ENCODE measurements at regions not wholly inside any gene's neighbourhood (a gene's known extent, or its start where the extent isn't known, plus 50 kb on each side); places are given as distances from the start of the nearest gene placed in this dataset.

GRCh38 chrX:124502166-124502565 lies 155.8 kb downstream of the SH2D1A start (continued):
- no peak for TF ChIP-seq HDAC2 (IDR thresholded peaks at IDR 0.05)
- TF ChIP-seq HMGXB4 (CRISPR knock-in tag; IDR thresholded peaks at IDR 0.05; ENCODE audit: borderline replicate concordance), result no peak

GRCh38 chrX:124502599-124502998 lies 156.2 kb downstream of the SH2D1A start:
- no peak for DNase-seq (ENCODE audit: low read depth in 1 of 2, low spot score in 1 of 2)
- CTCF ChIA-PET, result no interaction called here
- FAIRE-seq, result no peak
- no peaks in the 10 kb centered on the region for H3K9me3 ChIP-seq
- TF ChIP-seq RARB (CRISPR knock-in tag; IDR thresholded peaks at IDR 0.05) (no peak), ZFP36 (IDR thresholded peaks at IDR 0.05; ENCODE audit: borderline replicate concordance, partially characterized antibody) (no peak), CTCF (IDR thresholded peaks at IDR 0.05) (no peak), BHLHE40 (IDR thresholded peaks at IDR 0.05; ENCODE audit: low read depth, low read length) (no peak), TFCP2L1 (CRISPR knock-in tag; IDR thresholded peaks at IDR 0.05) (no peak), RCOR1 (IDR thresholded peaks at IDR 0.05; ENCODE audit: low read depth, low read length) (no peak), SMC3 (IDR thresholded peaks at IDR 0.05) (no peak), CHD2 (IDR thresholded peaks at IDR 0.05; ENCODE audit: low read length, partially characterized antibody) (no peak), CBX8 (IDR thresholded peaks at IDR 0.05) (no peak), CHD4 (IDR thresholded peaks at IDR 0.05; ENCODE audit: borderline replicate concordance) (no peak), FOSB (CRISPR knock-in tag; IDR thresholded peaks at IDR 0.05) (no peak), HDAC2 (IDR thresholded peaks at IDR 0.05) (no peak), HOXB13 (CRISPR knock-in tag; IDR thresholded peaks at IDR 0.05; ENCODE audit: low read depth) (no peak), SREBF2 (IDR thresholded peaks at IDR 0.05) (no peak), NPAS2 (CRISPR knock-in tag; IDR thresholded peaks at IDR 0.05; ENCODE audit: borderline replicate concordance) (no peak)
- TF ChIP-seq, protein P1, sequence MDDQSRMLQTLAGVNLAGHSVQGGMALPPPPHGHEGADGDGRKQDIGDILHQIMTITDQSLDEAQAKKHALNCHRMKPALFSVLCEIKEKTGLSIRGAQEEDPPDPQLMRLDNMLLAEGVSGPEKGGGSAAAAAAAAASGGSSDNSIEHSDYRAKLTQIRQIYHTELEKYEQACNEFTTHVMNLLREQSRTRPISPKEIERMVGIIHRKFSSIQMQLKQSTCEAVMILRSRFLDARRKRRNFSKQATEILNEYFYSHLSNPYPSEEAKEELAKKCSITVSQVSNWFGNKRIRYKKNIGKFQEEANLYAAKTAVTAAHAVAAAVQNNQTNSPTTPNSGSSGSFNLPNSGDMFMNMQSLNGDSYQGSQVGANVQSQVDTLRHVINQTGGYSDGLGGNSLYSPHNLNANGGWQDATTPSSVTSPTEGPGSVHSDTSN (IDR thresholded peaks at IDR 0.05), result no peak
- TF ChIP-seq, protein P2, sequence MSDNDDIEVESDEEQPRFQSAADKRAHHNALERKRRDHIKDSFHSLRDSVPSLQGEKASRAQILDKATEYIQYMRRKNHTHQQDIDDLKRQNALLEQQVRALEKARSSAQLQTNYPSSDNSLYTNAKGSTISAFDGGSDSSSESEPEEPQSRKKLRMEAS (IDR thresholded peaks at IDR 0.05), result no peak
- no peaks in the 10 kb centered on the region for H3K4me1 ChIP-seq
- POLR2A ChIA-PET, result no interaction called here
- no peak overlapping the region for H3K27ac ChIP-seq
- no peak overlapping the region for H3K4me3 ChIP-seq
- no peak overlapping the region for H3K4me2 ChIP-seq
- WGBS (ENCODE audit: missing lambda C conversion rate), result 35% methylated on average over 3 of the region's 3 CpGs
- no peak for ATAC-seq

GRCh38 chrX:124504111-124504983 lies 158.0 kb downstream of the SH2D1A start:
- WGBS (ENCODE audit: missing lambda C conversion rate), result 3% methylated on average over 7 of the region's 7 CpGs
- Histone ChIP-seq H3K27ac (no peak overlapping the region), H3K4me3 (no peak overlapping the region), H3K9me3 (no peaks in the 10 kb centered on the region), H3K4me2 (no peak overlapping the region), H3K4me1 (no peaks in the 10 kb centered on the region)
- FAIRE-seq (peak; percentile 32), ATAC-seq (no peak), DNase-seq (ENCODE audit: low read depth in 1 of 2, low spot score in 1 of 2) (no peak)
- CTCF ChIA-PET, result interaction anchor here (0.6 kb wide), 1 partner anchor 371 kb away, joined by 3 read pairs; no protein-coding TSS in a partner anchor
- POLR2A ChIA-PET, result no interaction called here
- TF ChIP-seq JUNB (IDR thresholded peaks at IDR 0.05) (no peak), TP53 (CRISPR knock-in tag; IDR thresholded peaks at IDR 0.05) (no peak), EHF (CRISPR knock-in tag; IDR thresholded peaks at IDR 0.05) (no peak), HMGXB4 (CRISPR knock-in tag; IDR thresholded peaks at IDR 0.05; ENCODE audit: borderline replicate concordance) (no peak), ZC3H11A (IDR thresholded peaks at IDR 0.05) (no peak), RNF2 (IDR thresholded peaks at IDR 0.05; ENCODE audit: borderline replicate concordance, low read depth) (no peak), FOSB (CRISPR knock-in tag; IDR thresholded peaks at IDR 0.05) (no peak), CBX8 (IDR thresholded peaks at IDR 0.05) (no peak), MAFK (IDR thresholded peaks at IDR 0.05; ENCODE audit: partially characterized antibody) (no peak), CHD4 (IDR thresholded peaks at IDR 0.05; ENCODE audit: borderline replicate concordance) (no peak), REST (IDR thresholded peaks at IDR 0.05) (no peak)

All from A549 (cell line).